B cell (primary cell): ENCODE measurements at regions not wholly inside any gene's neighbourhood (a gene's known extent, or its start where the extent isn't known, plus 50 kb on each side); places are given as distances from the start of the nearest gene placed in this dataset.

Source experiments
- ATAC-seq: fragments of 200-7000 bp; cut with Tn5 transposase; one replicate; pipeline ENCODE4 v1.10.0; 2021; ENCODE audit warnings: low read depth, mild to moderate bottlenecking, moderate number of reproducible peaks, moderate library complexity
- CTCF ChIA-PET: fragments of 350-600 bp; sonication (Branson Sonifier 250); formaldehyde crosslinking; loops from one replicate; lab custom pipeline; 2021; ENCODE audit warnings: antibody characterized with exemption, inconsistent platforms; lab: Charles Lee
- POLR2A ChIA-PET: fragments of 350-600 bp; sonication (Branson Sonifier 250); formaldehyde crosslinking; loops from one replicate; lab custom pipeline; 2021; ENCODE audit warnings: antibody characterized with exemption; lab: Charles Lee
- DNase-seq: peaks from one replicate; pipeline ENCODE4 v3.0.0; 2013
- H2AFZ ChIP-seq: 2 replicates; pipeline ENCODE4 v1.6.1; 2012; ENCODE audit warnings: mild to moderate bottlenecking, low read depth, low read length; ENCODE audit not compliant: insufficient read depth, poor library complexity, severe bottlenecking
- H3K27ac ChIP-seq, 2 donors: 1 replicate in 1 of 2; 2 replicates in 1 of 2; pipeline ENCODE4 v1.5.1; 2012 to 2013; ENCODE audit warnings: low read length in 2 of 2, mild to moderate bottlenecking in 2 of 2, moderate library complexity in 1 of 2
- H3K27me3 ChIP-seq, 4 experiments: fragments of 200-600 bp in 1 of 4; sonication (generic) in 1 of 4; replicated peaks in 1 of 4; 1 replicate in 2 of 4; 2 replicates in 2 of 4; pipeline versions ENCODE4 v1.6.1 to v1.7.0; 2013 to 2016; ENCODE audit warnings: low read length in 3 of 4, mild to moderate bottlenecking in 2 of 4, mixed read lengths in 1 of 4, moderate library complexity in 1 of 4; ENCODE audit not compliant: insufficient read depth in 4 of 4, control insufficient read depth in 3 of 4; ENCODE audit errors: control extremely low read depth in 1 of 4
- H3K36me3 ChIP-seq, 2 experiments: replicated peaks in 1 of 2; 1 replicate in 1 of 2; 2 replicates in 1 of 2; pipeline versions ENCODE4 v1.6.1 to v1.7.1; 2013; ENCODE audit warnings: low read length in 1 of 2; ENCODE audit not compliant: insufficient read depth in 2 of 2, control insufficient read depth in 1 of 2; ENCODE audit errors: control extremely low read depth in 1 of 2, extremely low read depth in 1 of 2
- H3K4me1 ChIP-seq, 2 donors: fragments of 200-600 bp in 1 of 2; sonication (generic) in 1 of 2; 1 replicate in 1 of 2; 2 replicates in 1 of 2; pipeline versions ENCODE4 v1.5.1 to v1.6.1; 2013 to 2017; ENCODE audit warnings: low read length in 2 of 2; ENCODE audit not compliant: control insufficient read depth in 2 of 2, insufficient read depth in 2 of 2
- H3K4me2 ChIP-seq: replicated peaks from 2 replicates; pipeline ENCODE3; 2012; ENCODE audit warnings: mild to moderate bottlenecking, low read depth, low read length; ENCODE audit not compliant: poor library complexity, severe bottlenecking
- H3K4me3 ChIP-seq, 5 experiments: fragments of 200-600 bp in 1 of 5; sonication (generic) in 1 of 5; 1 replicate in 3 of 5; 2 replicates in 2 of 5; pipeline versions ENCODE4 v1.5.1 to v1.7.0; 2011 to 2016; ENCODE audit warnings: low read length in 4 of 5, mild to moderate bottlenecking in 4 of 5, low read depth in 2 of 5, control low read depth in 1 of 5, moderate library complexity in 1 of 5; ENCODE audit not compliant: insufficient read depth in 1 of 5; ENCODE audit errors: control extremely low read depth in 1 of 5, extremely low read depth in 1 of 5
- H3K79me2 ChIP-seq: fragments of 200-600 bp; sonication (generic); one replicate; pipeline ENCODE4 v1.6.0; 2016; ENCODE audit warnings: low read length; ENCODE audit not compliant: control insufficient read depth, insufficient read depth
- H3K9ac ChIP-seq: fragments of 200-600 bp; sonication (generic); 2 replicates; pipeline ENCODE4 v1.6.1; 2017; ENCODE audit warnings: mild to moderate bottlenecking, low read length, moderate library complexity
- H3K9me3 ChIP-seq, 3 donors: one replicate each; pipeline versions ENCODE4 v1.6.1 to v1.7.1; 2013; ENCODE audit warnings: low read length in 2 of 3; ENCODE audit not compliant: control insufficient read depth in 2 of 3, insufficient read depth in 1 of 3; ENCODE audit errors: control extremely low read depth in 1 of 3
- H4K20me1 ChIP-seq: 2 replicates; pipeline ENCODE4 v1.6.0; 2012; ENCODE audit warnings: mild to moderate bottlenecking, low read length; ENCODE audit not compliant: insufficient read depth, control insufficient read depth, poor library complexity, severe bottlenecking
- H3K27ac Mint-ChIP-seq: one replicate; pipeline ENCODE4 v1.8.0; 2021; ENCODE audit warnings: mixed read lengths
- H3K27me3 Mint-ChIP-seq: one replicate; pipeline ENCODE4 v1.8.0; 2021; ENCODE audit warnings: mixed read lengths
- H3K4me1 Mint-ChIP-seq: one replicate; pipeline ENCODE4 v1.8.0; 2021; ENCODE audit warnings: mixed read lengths
- H3K4me3 Mint-ChIP-seq: one replicate; pipeline ENCODE4 v1.8.0; 2021; ENCODE audit warnings: mixed read lengths
- H3K9me3 Mint-ChIP-seq: one replicate; pipeline ENCODE4 v1.8.0; 2022; ENCODE audit warnings: mixed read lengths; ENCODE audit not compliant: insufficient read depth
- EZH2 ChIP-seq: IDR thresholded peaks from 2 replicates; pipeline ENCODE4 v1.6.1; 2012; ENCODE audit warnings: borderline replicate concordance, low read depth, mild to moderate bottlenecking, moderate library complexity, low read length; ENCODE audit not compliant: insufficient read depth, poor library complexity, severe bottlenecking
- WGBS: methylation state at CpG from one replicate; pipeline ENCODE4 v1.1.5; 2013; ENCODE audit warnings: missing lambda C conversion rate; ENCODE audit not compliant: insufficient coverage; 5-methylcytosine and 5-hydroxymethylcytosine counted together
- intact Hi-C: fragments of 100-400 bp; cut with micrococcal nuclease; formaldehyde crosslinking; loops from one replicate; pipeline ENCODE4 v1.10.0; 2022
- TF ChIP-seq, protein P1 (sequence below): fragments of 200-600 bp; IDR thresholded peaks from one replicate; pipeline ENCODE4 v1.8.0; 2022; ENCODE audit warnings: antibody characterized with exemption, mild to moderate bottlenecking

DNA sequence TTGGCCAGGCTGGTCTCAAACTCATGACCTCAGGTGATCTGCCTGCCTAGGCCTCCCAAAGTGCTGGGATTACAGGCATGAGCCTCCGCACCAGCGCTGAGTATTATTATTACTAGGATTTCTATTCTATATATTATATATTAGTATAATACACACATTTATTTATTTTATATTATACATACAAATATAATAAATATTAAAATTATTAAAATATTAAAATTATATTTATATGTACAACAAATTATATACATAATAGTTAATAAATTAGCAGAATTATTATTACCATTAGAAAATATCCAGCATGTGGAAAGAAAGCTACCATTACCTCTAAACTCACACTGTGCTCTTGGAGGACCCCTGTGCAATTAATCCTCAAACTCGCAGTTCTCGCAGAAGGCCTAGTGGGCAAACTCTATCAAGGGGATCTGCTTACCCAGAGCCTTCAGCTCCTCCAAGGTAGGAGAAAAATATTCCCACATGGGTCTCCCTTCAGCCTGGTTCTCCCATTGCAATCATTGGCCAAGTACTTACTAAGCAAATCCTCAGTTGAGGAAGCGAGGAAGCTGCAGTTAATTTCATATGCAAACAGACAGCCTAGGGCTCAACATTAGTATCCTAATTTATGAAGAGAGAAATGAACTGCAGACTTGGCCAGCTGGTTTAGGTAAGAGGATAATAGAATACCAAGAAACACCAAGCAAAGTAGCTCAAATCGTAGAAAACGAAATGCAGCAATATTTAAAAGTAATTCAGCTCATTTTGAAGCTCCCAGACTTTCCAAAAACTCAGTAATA is 241.4 kb upstream of the IRX5 start:
- H3K4me2 ChIP-seq, result no peak overlapping the region
- DNase-seq, result no peak
- no peak for TF ChIP-seq EZH2
- TF ChIP-seq, protein P1, sequence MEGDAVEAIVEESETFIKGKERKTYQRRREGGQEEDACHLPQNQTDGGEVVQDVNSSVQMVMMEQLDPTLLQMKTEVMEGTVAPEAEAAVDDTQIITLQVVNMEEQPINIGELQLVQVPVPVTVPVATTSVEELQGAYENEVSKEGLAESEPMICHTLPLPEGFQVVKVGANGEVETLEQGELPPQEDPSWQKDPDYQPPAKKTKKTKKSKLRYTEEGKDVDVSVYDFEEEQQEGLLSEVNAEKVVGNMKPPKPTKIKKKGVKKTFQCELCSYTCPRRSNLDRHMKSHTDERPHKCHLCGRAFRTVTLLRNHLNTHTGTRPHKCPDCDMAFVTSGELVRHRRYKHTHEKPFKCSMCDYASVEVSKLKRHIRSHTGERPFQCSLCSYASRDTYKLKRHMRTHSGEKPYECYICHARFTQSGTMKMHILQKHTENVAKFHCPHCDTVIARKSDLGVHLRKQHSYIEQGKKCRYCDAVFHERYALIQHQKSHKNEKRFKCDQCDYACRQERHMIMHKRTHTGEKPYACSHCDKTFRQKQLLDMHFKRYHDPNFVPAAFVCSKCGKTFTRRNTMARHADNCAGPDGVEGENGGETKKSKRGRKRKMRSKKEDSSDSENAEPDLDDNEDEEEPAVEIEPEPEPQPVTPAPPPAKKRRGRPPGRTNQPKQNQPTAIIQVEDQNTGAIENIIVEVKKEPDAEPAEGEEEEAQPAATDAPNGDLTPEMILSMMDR, result no peak
- no peaks in the 10 kb centered on the region for H3K4me1 ChIP-seq
- no peak overlapping the region for H3K27ac ChIP-seq
- H3K9me3 ChIP-seq, result peaks cover 0 to 4% (median 0%) of the 10 kb centered on the region in 3 donors
- intact Hi-C loops, result no loop called here
- H3K4me3 ChIP-seq, result no peak overlapping the region
- H3K79me2 ChIP-seq, result no peaks in the 10 kb centered on the region
- Mint-ChIP-seq H3K4me1 (no peaks in the 10 kb centered on the region), H3K27ac (no peak overlapping the region), H3K27me3 (no peaks in the 10 kb centered on the region), H3K9me3 (peaks cover 2% of the 10 kb centered on the region), H3K4me3 (no peak overlapping the region)
- no peaks in the 10 kb centered on the region for H3K27me3 ChIP-seq
- POLR2A ChIA-PET, result no interaction called here
- no peak overlapping the region for H2AFZ ChIP-seq
- no peak for ATAC-seq
- CTCF ChIA-PET, result no interaction called here
- H3K36me3 ChIP-seq, result no peaks in the 10 kb centered on the region
- 90% methylated on average over 2 of the region's 7 CpGs for WGBS
- no peak overlapping the region for H3K9ac ChIP-seq
- no peaks in the 10 kb centered on the region for H4K20me1 ChIP-seq

DNA sequence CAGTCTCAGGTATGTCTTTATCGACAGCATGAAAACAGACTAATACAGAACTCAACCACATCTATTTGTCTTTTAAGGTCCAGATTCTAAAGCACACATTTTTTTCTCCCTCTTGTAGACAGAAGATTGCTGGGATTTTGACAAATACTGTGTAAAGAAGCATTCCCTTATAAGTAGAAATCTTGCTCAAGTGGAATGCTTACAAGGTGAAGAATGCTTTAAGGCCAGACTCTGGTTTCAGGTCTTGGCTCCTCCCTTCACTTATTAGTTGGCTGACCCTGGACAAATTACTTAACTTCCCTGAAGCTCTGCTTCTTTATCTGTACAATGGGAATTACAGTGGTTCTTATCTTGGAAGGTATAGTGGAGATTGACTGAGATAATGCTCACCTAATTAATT is 242.3 kb upstream of the IRX5 start:
- TF ChIP-seq, protein P1, result no peak
- no peak for TF ChIP-seq EZH2
- no peaks in the 10 kb centered on the region for H3K79me2 ChIP-seq
- no peak overlapping the region for H3K9ac ChIP-seq
- Mint-ChIP-seq H3K4me3 (no peak overlapping the region), H3K27me3 (no peaks in the 10 kb centered on the region), H3K9me3 (peaks cover 2% of the 10 kb centered on the region), H3K4me1 (no peaks in the 10 kb centered on the region), H3K27ac (no peak overlapping the region)
- intact Hi-C loops, result no loop called here
- no peak overlapping the region for H3K4me2 ChIP-seq
- H3K36me3 ChIP-seq, result no peaks in the 10 kb centered on the region
- ATAC-seq, result no peak
- peaks cover 0 to 4% (median 0%) of the 10 kb centered on the region in 3 donors for H3K9me3 ChIP-seq
- H3K27me3 ChIP-seq, result no peaks in the 10 kb centered on the region
- no peak overlapping the region for H3K4me3 ChIP-seq
- H4K20me1 ChIP-seq, result no peaks in the 10 kb centered on the region
- ChIA-PET CTCF (no interaction called here), POLR2A (no interaction called here)
- no peak for DNase-seq
- no CpG with 5 or more reads among the region's 1 CpG for WGBS
- H3K27ac ChIP-seq, result no peak overlapping the region
- H2AFZ ChIP-seq, result no peak overlapping the region
- no peaks in the 10 kb centered on the region for H3K4me1 ChIP-seq
